NCI-H2081 treated with DMSO at 0.1 percent for 48 hours (cell line): ENCODE measurements at regions not wholly inside any gene's neighbourhood (a gene's known extent, or its start where the extent isn't known, plus 50 kb on each side); places are given as distances from the start of the nearest gene placed in this dataset.
A peak's percentile ranks its signal among the peaks of the same experiment; 100 is the strongest.
"Not testable (repeated sequence)": the region's sequence is repeated elsewhere in the genome, so short reads cannot be mapped to it uniquely, and the experiment has no call there.

Experiments
- DNase-seq: peaks from one replicate; lab custom pipeline; 2025; lab: John Stamatoyannopoulos, UW

- DNase-seq: no peak
Measured at GRCh38 chr7:83306502-83306901, 143.8 kb upstream of the PCLO start.

GRCh38 chr7:83305027-83305426 lies 142.3 kb upstream of the PCLO start:
- DNase-seq: no peak

- no peak for DNase-seq
Measured at GRCh38 chr7:83301416-83301815, 138.7 kb upstream of the PCLO start.

- no peak for DNase-seq
Measured at GRCh38 chr7:83290211-83290610, 127.5 kb upstream of the PCLO start.

GRCh38 chr7:83289419-83289993 lies 126.8 kb upstream of the PCLO start:
- no peak for DNase-seq

DNA sequence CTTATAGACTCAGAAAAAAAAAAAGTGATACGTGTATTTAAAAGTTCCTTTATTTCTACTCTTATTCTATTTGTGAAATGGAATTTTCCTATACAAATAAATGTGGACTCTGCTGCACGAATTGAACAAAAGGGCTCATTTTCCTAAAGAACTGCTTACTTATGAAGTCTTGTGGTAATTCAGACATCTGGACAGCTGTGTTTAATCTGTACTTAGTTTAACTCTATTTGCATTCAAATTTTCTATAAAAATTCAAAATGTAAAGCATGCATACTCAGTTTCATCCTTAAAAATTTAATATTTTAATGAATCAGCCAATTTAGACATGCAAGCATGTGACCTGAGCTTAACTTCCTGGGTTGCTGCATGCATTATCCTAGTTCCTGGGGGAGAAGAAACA lies 118.0 kb upstream of the PCLO start:
- no peak for DNase-seq

GRCh38 chr7:83276250-83276649 lies 113.6 kb upstream of the PCLO start:
- no peak for DNase-seq

DNA sequence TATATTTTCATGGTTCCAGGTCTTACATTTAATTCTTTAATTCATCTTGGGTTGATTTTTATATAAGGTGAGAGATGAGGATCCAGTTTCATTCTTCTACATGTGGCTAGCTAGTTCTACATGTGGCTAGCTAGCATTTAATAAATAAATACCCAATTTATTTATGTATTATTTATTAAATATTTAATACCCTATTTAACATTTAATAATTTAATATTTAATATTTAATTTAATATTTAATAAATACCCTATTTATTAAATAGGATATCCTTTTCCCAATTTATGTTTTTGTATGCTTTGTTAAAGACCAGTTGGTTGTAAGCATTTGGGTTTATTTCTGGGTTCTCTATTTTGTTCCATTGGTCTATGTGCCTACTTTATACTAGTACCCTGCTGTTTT lies 111.0 kb upstream of the PCLO start:
- DNase-seq: no peak

DNA sequence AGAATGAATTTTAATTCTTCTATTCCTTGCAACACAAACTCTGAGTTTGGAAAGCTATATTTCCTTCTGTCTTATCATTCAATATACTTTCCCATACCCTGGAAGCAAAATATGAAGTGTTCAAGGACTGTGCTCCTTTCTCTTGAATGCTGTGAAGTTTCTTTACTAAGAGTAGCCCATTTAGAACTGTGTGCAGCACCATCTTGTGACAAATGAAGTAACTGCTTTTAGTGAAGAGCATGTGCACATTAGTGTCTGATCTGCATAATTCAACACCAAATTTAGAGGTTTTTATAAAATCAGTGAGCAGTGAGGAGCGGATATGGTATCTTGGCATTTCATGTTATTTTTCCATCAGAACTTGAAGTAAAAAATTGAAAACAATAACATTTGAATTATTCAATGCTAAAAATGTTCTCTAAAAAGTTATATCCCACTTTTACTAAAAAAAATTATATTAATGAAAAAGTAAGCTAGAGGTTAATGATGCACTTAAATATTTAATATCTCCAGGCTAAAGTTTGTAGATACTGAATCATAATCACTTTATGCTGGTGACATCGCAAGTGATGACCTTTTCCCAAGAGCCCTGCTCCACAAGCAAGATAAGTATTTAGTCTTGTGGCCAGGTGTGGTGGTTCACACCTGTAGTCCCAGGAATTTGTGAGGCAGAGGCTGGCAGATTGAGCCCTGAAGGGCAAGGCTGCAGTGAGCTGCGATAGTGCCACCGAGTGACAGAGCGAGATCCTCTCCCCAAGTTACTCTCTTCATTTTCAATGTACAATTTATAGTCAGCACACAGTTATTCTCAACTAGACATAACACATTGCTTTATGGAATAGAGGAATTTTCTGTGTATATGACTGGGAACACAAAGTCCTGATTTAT lies 108.8 kb upstream of the PCLO start:
- no peak for DNase-seq

DNA sequence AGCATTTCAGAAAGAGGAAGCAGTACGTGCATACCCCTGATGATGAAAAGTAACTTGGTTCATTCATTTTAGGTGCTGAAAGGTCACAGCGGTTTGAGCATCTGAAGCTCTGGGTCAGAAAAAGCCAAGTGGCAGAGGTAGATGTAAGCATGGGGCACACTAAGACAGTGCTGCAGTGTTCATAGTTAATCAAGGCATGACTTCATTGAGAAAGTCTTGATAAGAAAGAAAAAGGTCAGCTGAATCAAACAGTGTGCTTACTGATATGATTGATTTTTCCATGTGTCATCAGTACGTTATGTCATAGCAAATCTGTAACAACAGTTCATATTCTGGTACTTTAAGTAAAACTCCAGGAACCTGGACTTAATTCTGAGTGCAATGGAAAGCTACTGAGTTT lies 107.7 kb upstream of the PCLO start:
- DNase-seq: no peak

DNA sequence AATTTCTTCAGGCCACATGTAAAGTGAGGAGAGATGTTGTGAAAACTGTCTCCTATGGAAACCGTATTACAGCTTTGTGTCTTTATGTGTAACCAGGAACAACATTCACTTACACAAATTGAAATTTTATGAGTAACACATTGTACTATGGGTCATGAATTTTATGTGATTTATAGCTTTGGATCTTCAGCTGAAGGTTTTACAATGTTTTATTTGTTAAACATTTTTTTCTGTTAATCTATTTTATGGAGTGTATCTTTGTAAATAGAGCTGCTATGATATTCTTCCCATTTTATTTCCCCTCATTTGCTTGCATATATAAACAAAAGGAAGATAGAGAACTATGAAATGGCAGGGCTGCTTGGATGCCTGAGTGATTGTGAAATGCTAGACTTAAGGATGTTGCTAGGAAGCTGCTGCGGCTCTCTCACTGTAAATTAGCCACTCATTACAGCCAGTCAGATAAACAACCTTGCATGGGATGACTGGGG lies 104.5 kb upstream of the PCLO start:
- peak; percentile 54 for DNase-seq

DNA sequence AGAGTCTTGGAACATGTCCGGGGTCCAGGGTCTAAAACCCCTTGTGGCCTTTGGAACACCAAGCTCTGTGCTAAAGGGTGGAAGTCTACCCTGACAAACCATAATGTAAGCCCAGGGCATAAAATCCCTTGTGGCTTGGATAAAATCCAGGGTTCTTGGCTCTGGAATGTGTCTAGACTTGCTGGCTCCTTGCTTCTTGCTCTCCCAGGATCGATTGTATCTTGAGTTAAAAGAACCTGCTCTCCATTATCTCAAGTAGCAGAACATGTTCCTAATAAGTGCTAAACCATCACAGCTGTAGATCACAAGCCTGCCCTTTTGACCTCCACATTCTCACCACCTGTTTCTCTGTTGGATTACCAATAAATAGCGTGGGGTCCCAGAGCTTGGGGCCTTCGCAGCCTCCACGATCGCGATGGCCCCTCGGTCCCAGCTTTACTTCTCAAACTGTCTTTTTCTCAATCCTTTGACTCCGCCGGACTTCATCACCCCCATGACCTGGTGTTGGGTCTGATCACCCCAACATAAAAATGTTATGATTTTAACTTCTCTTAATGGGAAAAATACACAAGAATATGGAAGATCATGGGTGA lies 100.9 kb upstream of the PCLO start:
- not testable (repeated sequence) for DNase-seq

GRCh38 chr7:83259064-83259463 lies 96.4 kb upstream of the PCLO start:
- no peak for DNase-seq

DNA sequence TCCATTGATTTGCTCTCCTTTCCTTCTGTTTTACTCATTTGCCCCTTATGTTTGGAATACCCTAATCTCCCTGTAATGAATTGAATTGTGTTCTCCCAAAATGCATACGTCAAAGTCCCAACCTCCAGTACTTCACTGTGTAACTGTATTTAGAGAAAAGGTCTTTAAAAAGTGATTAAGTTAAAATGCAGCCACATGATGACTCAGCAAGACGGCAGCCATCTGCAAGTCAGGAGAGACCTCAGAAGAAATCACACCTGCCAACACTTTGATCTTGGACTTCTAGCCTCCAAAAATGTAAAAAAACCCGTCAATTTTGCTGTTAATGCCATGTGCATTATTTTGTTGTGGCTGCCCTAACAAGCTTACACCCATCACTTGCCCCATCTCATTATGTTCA lies 85.3 kb upstream of the PCLO start:
- DNase-seq: no peak

- DNase-seq: not testable (repeated sequence)
Measured at GRCh38 chr7:83219231-83219630, 56.5 kb upstream of the PCLO start.

DNA sequence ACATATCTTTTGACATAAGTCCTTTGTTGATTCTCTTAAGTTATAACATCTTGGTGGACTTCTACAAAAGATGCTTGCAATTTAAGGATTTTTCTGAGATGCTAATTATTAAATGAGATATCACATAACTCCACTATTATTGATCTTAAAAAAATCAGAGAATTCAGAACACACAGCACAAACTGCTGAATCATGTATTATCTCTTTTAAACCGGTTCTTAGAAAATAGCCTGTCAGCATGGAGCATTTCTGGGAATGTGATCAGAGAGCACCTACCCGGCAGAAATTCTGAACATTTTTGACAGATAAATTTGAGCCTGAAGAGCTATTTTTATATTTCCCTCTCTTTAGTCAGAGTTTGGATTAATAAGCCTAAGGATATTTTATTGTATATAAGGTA lies 50.2 kb upstream of the PCLO start:
- no peak for DNase-seq
